Nephron (organoid): ENCODE measurements at regions not wholly inside any gene's neighbourhood (a gene's known extent, or its start where the extent isn't known, plus 50 kb on each side); places are given as distances from the start of the nearest gene placed in this dataset.

Experiments
- H3K27ac Mint-ChIP-seq, 3 experiments: 2 replicates each; pipeline ENCODE4 v1.8.0; 2020; ENCODE audit warnings: mixed read lengths in 3 of 3, mild to moderate bottlenecking in 2 of 3, moderate library complexity in 1 of 3
- H3K27me3 Mint-ChIP-seq: 2 replicates; pipeline ENCODE4 v1.8.0; 2021; ENCODE audit warnings: low read depth, mild to moderate bottlenecking, moderate library complexity, mixed read lengths
- H3K36me3 Mint-ChIP-seq: 2 replicates; pipeline ENCODE4 v1.8.0; 2020; ENCODE audit warnings: low read depth, mixed read lengths
- H3K4me1 Mint-ChIP-seq: 2 replicates; pipeline ENCODE4 v1.8.0; 2020; ENCODE audit warnings: mixed read lengths
- H3K4me3 Mint-ChIP-seq, 3 experiments: 2 replicates each; pipeline ENCODE4 v1.8.0; 2020; ENCODE audit warnings: mild to moderate bottlenecking in 3 of 3, mixed read lengths in 3 of 3, moderate library complexity in 2 of 3
- H3K9me3 Mint-ChIP-seq: 2 replicates; pipeline ENCODE4 v1.8.0; 2020; ENCODE audit warnings: mixed read lengths
- TF ChIP-seq, protein P1 (sequence below), 3 experiments: fragments of 200-600 bp; sonication (generic); IDR thresholded peaks; one replicate each; pipeline ENCODE4 v1.5.0; 2021; ENCODE audit warnings: antibody characterized with exemption in 3 of 3; ENCODE audit not compliant: unreplicated experiment in 3 of 3

DNA sequence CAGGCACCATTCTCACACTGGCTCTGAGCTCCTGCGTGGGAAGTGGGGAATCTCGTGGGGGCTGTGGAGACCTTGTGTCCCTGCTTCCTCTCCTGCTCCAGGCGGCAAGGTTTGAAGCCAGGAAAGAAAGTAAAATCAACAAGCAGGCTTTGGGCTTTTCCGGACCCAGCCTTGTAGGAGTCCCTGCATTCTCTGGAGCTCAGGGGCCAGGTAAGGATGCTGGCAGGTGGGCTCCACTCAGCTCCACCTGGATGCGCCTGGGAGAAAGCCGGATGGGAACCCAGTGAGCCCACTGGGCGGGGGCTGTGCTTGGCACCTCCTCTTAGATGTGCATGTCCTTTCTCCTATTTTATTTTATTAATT lies 362.5 kb downstream of the SEC14L1 start:
- no peak overlapping the region for H3K4me3 Mint-ChIP-seq

DNA sequence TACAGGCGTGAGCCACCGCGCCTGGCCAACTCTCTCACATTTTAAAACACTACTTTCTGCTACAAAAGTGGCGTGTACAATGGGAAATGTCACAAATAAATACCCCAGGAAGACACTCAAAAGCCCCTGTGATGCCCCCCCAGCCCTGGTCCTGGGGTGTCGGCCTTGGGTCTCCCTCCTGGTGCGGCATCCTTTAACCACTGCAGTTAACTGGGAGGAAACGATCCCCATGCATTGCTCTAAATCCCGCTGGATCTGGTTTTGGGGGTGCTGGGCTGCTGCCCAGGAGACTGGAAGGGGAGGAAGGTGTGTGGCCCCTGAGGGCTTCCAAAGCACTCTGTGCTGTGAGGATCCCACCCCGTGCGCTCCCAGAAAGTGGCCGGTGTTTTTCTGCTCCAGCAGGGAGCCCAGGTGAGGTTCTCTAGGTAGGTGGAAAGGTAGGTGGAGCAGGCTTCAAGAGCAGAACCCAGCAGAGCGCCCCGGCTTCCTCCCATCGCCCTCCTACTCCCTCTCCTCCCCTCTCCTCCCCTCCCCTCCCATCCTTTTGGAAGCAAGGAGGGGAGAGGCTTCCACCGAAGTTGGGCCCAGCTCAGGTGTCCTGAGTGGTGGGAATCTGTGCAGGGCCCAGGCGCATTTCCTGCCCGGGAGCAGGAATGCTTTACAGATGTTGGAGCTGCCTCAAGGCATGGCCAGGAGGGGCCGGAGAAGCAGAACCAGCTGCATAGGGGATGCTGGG lies 363.3 kb downstream of the SEC14L1 start:
- Mint-ChIP-seq H3K27me3 (no peaks in the 10 kb centered on the region), H3K4me1 (no peaks in the 10 kb centered on the region), H3K36me3 (peaks cover 34% of the 10 kb centered on the region), H3K9me3 (no peaks in the 10 kb centered on the region), H3K27ac (no peak overlapping the region), H3K4me3 (no peak overlapping the region)
- TF ChIP-seq, protein P1, sequence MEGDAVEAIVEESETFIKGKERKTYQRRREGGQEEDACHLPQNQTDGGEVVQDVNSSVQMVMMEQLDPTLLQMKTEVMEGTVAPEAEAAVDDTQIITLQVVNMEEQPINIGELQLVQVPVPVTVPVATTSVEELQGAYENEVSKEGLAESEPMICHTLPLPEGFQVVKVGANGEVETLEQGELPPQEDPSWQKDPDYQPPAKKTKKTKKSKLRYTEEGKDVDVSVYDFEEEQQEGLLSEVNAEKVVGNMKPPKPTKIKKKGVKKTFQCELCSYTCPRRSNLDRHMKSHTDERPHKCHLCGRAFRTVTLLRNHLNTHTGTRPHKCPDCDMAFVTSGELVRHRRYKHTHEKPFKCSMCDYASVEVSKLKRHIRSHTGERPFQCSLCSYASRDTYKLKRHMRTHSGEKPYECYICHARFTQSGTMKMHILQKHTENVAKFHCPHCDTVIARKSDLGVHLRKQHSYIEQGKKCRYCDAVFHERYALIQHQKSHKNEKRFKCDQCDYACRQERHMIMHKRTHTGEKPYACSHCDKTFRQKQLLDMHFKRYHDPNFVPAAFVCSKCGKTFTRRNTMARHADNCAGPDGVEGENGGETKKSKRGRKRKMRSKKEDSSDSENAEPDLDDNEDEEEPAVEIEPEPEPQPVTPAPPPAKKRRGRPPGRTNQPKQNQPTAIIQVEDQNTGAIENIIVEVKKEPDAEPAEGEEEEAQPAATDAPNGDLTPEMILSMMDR (IDR thresholded peaks at IDR 0.05; ENCODE audit: unreplicated experiment in 3 of 3) = no peak

More for the DNA sequence above, 362.5 kb downstream of the SEC14L1 start:
- Mint-ChIP-seq H3K9me3 (no peaks in the 10 kb centered on the region), H3K27me3 (no peaks in the 10 kb centered on the region), H3K4me1 (no peaks in the 10 kb centered on the region), H3K27ac (no peak overlapping the region), H3K36me3 (peaks cover 34% of the 10 kb centered on the region)
- TF ChIP-seq, protein P1 (IDR thresholded peaks at IDR 0.05; ENCODE audit: unreplicated experiment in 3 of 3) = no peak

- Mint-ChIP-seq H3K4me3 (no peak overlapping the region), H3K4me1 (no peaks in the 10 kb centered on the region), H3K27me3 (no peaks in the 10 kb centered on the region), H3K27ac (no peak overlapping the region), H3K36me3 (peaks cover 28% of the 10 kb centered on the region), H3K9me3 (no peaks in the 10 kb centered on the region)
- TF ChIP-seq, protein P1 (IDR thresholded peaks at IDR 0.05; ENCODE audit: unreplicated experiment in 3 of 3) = no peak
Observed at GRCh38 chr17:77504652-77505155, 363.9 kb downstream of the SEC14L1 start.

DNA sequence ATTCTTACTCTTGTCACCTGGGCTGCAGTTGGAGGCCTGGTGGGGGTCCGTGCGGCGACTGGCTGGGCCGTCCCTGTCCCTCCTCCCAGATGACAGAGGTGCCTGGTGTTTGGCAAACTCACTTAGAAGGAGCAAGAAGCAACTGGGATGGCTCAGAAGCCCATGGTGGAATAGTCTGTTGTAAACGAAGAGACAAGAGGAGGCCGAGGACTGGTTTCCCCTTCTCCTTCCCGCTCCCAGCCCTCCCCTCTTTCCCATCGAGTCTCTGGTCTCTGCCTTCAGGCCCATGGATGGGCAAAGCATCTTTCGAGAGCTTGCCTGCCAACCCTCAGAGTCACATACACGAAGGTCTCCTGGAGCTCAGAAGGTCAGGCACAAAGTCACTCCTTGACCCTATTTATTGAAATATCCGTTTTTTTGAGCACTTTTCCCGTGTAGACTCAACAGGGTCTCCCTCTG lies 364.4 kb downstream of the SEC14L1 start:
- TF ChIP-seq, protein P1 (IDR thresholded peaks at IDR 0.05; ENCODE audit: unreplicated experiment in 3 of 3) = no peak
- H3K36me3 Mint-ChIP-seq = peaks cover 23% of the 10 kb centered on the region
- H3K4me3 Mint-ChIP-seq = no peak overlapping the region
- H3K4me1 Mint-ChIP-seq = no peaks in the 10 kb centered on the region
- H3K9me3 Mint-ChIP-seq = no peaks in the 10 kb centered on the region
- H3K27ac Mint-ChIP-seq = no peak overlapping the region
- no peaks in the 10 kb centered on the region for H3K27me3 Mint-ChIP-seq

DNA sequence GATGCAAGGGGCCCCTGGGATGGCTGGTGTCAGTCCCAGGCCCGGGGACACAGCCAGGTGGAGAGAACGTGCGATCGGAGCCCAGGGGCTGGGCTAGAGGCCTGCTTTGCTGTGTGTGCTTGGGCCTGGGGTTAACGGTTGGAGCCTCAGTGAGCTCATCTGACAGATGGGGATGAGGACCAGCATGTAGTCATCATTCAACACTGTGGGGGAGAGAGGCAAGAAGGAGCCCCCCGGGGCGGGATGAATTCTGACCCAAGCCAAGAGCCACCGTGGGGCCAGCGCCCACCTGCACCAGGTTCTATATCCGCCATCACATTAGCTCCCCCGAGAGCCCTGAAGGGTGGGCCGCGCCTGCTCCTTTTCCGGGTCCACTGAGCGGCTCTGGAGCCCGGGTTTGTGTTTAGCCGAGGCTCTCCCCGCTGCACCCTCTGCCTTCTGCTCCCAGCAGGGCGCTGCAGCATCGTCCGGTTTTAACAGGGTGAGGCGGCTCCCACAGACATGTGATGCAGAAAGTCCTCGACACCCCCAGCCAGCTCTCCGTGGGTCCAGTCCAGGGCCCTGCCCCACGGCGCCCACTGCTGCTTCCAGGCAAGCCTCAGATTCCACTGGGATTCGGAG lies 365.7 kb downstream of the SEC14L1 start:
- H3K9me3 Mint-ChIP-seq = peaks cover 5% of the 10 kb centered on the region
- H3K4me3 Mint-ChIP-seq = no peak overlapping the region
- H3K36me3 Mint-ChIP-seq = peaks cover 10% of the 10 kb centered on the region
- no peaks in the 10 kb centered on the region for H3K27me3 Mint-ChIP-seq
- H3K27ac Mint-ChIP-seq = no peak overlapping the region
- H3K4me1 Mint-ChIP-seq = no peaks in the 10 kb centered on the region
- TF ChIP-seq, protein P1 (IDR thresholded peaks at IDR 0.05; ENCODE audit: unreplicated experiment in 3 of 3) = no peak
